ENCODE measurements at regions not wholly inside any gene's neighbourhood (a gene's known extent, or its start where the extent isn't known, plus 50 kb on each side); places are given as distances from the start of the nearest gene placed in this dataset.

DNA sequence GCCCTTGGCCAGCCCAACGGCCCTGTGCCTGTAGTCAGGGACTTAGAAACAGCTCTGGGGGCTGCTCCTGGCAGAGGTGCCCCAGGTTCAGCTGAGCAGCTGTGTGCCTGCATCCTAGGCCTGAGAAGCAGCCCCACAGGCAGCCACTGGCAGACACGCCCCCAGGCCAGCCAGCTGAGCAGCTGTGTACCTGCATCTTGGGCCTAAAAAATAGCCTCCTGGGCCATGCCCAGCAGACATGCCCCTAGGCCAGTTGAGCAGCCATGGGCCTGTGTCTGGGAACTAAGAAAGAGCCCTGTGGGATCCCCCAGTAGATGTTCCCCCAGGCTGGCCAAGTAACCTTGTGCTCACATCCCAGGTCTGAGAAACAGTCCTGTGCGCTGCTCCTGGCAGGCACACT, 64.0 kb downstream of the TBR1 start:
- no peaks in the 10 kb centered on the region for H3K27me3 ChIP-seq (ENCODE audit: control insufficient read depth, extremely low read depth, insufficient read depth, low read length)
- H3K79me2 ChIP-seq (ENCODE audit: control insufficient read depth, insufficient read depth, low read length), result no peaks in the 10 kb centered on the region
- no peak overlapping the region for H3K27ac ChIP-seq (ENCODE audit: control insufficient read depth, insufficient read depth, low read length)
- no peaks in the 10 kb centered on the region for H3K9me1 ChIP-seq (ENCODE audit: control insufficient read depth, extremely low read depth, insufficient read depth, low read length)
- no peaks in the 10 kb centered on the region for H3K4me1 ChIP-seq (ENCODE audit: control insufficient read depth, extremely low read depth, insufficient read depth, low read length)
- no peak overlapping the region for H2AFZ ChIP-seq (ENCODE audit: control insufficient read depth, low read length)
- H3K9me3 ChIP-seq (ENCODE audit: control insufficient read depth, low read depth, low read length), result no peaks in the 10 kb centered on the region
- H3K36me3 ChIP-seq (ENCODE audit: control insufficient read depth in 2 of 2, extremely low read depth in 1 of 2, insufficient read depth in 2 of 2, low read length in 2 of 2), result no peaks in the 10 kb centered on the region
- dilution Hi-C loops (cut with MboI; ENCODE audit: extremely low pct_ligation_motif_present, low sequenced_read_pairs), result no loop called here
- no peak overlapping the region for H3K4me3 ChIP-seq (ENCODE audit: control insufficient read depth in 2 of 3, extremely low read depth in 1 of 3, insufficient read depth in 2 of 3, low read depth in 1 of 3, low read length in 3 of 3)
- FAIRE-seq, result no peak
- H3K4me2 ChIP-seq (ENCODE audit: control insufficient read depth, extremely low read depth, insufficient read depth, low read depth, low read length), result no peak overlapping the region
- no peak for TF ChIP-seq EZH2 (IDR thresholded peaks at IDR 0.05; ENCODE audit: low read length)
- TF ChIP-seq, protein P1, sequence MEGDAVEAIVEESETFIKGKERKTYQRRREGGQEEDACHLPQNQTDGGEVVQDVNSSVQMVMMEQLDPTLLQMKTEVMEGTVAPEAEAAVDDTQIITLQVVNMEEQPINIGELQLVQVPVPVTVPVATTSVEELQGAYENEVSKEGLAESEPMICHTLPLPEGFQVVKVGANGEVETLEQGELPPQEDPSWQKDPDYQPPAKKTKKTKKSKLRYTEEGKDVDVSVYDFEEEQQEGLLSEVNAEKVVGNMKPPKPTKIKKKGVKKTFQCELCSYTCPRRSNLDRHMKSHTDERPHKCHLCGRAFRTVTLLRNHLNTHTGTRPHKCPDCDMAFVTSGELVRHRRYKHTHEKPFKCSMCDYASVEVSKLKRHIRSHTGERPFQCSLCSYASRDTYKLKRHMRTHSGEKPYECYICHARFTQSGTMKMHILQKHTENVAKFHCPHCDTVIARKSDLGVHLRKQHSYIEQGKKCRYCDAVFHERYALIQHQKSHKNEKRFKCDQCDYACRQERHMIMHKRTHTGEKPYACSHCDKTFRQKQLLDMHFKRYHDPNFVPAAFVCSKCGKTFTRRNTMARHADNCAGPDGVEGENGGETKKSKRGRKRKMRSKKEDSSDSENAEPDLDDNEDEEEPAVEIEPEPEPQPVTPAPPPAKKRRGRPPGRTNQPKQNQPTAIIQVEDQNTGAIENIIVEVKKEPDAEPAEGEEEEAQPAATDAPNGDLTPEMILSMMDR (optimal IDR thresholded peaks at IDR 0.05 in 1 of 3, IDR thresholded peaks at IDR 0.05 in 1 of 3, conservative IDR thresholded peaks at IDR 0.05 in 1 of 3; ENCODE audit: extremely low read depth in 1 of 3, insufficient read depth in 2 of 3, low read length in 3 of 3), result no peak
- no peak overlapping the region for H3K9ac ChIP-seq (ENCODE audit: control insufficient read depth, extremely low read depth, insufficient read depth, low read length)
- H4K20me1 ChIP-seq (ENCODE audit: control insufficient read depth, extremely low read depth, insufficient read depth, low read length), result no peaks in the 10 kb centered on the region
- no peak for DNase-seq (ENCODE audit: low read depth, low spot score)

DNA sequence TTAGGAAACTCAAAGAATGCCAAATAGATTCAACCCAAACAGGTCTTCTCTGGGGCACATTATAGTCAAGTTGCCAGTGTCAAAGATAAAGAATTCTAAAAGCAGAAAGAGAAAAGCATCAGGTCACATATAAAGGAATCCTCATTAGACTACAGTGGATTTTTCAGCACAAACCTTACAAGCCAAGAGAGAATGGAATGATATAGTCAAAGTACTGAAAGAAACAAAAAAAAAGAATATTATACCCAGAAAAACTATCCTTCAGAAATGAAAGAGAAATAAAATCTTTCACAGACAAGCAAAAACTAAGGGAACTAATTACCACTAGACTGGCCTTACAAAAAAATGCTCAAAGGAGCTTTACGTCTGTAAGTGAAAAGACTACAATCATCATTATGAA, 65.5 kb downstream of the TBR1 start:
- dilution Hi-C loops (cut with MboI; ENCODE audit: extremely low pct_ligation_motif_present, low sequenced_read_pairs), result no loop called here
- no peak for FAIRE-seq
- Histone ChIP-seq H3K36me3 (ENCODE audit: control insufficient read depth in 2 of 2, extremely low read depth in 1 of 2, insufficient read depth in 2 of 2, low read length in 2 of 2) (no peaks in the 10 kb centered on the region), H3K4me1 (ENCODE audit: control insufficient read depth, extremely low read depth, insufficient read depth, low read length) (no peaks in the 10 kb centered on the region), H3K79me2 (ENCODE audit: control insufficient read depth, insufficient read depth, low read length) (no peaks in the 10 kb centered on the region), H2AFZ (ENCODE audit: control insufficient read depth, low read length) (no peak overlapping the region), H3K9me1 (ENCODE audit: control insufficient read depth, extremely low read depth, insufficient read depth, low read length) (no peaks in the 10 kb centered on the region), H3K9ac (ENCODE audit: control insufficient read depth, extremely low read depth, insufficient read depth, low read length) (no peak overlapping the region), H3K27me3 (ENCODE audit: control insufficient read depth, extremely low read depth, insufficient read depth, low read length) (no peaks in the 10 kb centered on the region), H4K20me1 (ENCODE audit: control insufficient read depth, extremely low read depth, insufficient read depth, low read length) (no peaks in the 10 kb centered on the region), H3K9me3 (ENCODE audit: control insufficient read depth, low read depth, low read length) (no peaks in the 10 kb centered on the region), H3K27ac (ENCODE audit: control insufficient read depth, insufficient read depth, low read length) (no peak overlapping the region), H3K4me2 (ENCODE audit: control insufficient read depth, extremely low read depth, insufficient read depth, low read depth, low read length) (no peak overlapping the region), H3K4me3 (ENCODE audit: control insufficient read depth in 2 of 3, extremely low read depth in 1 of 3, insufficient read depth in 2 of 3, low read depth in 1 of 3, low read length in 3 of 3) (no peak overlapping the region)
- no peak for DNase-seq (ENCODE audit: low read depth, low spot score)
- TF ChIP-seq, protein P1 (optimal IDR thresholded peaks at IDR 0.05 in 1 of 3, IDR thresholded peaks at IDR 0.05 in 1 of 3, conservative IDR thresholded peaks at IDR 0.05 in 1 of 3; ENCODE audit: extremely low read depth in 1 of 3, insufficient read depth in 2 of 3, low read length in 3 of 3), result no peak
- TF ChIP-seq EZH2 (IDR thresholded peaks at IDR 0.05; ENCODE audit: low read length), result no peak

All from keratinocyte (primary cell).